Activated naive CD4-positive, alpha-beta T cell treated with anti-CD3 and anti-CD28 coated beads, Interleukin-2, amount 50 U/mL, for 24 hours (primary cell): ENCODE measurements at regions not wholly inside any gene's neighbourhood (a gene's known extent, or its start where the extent isn't known, plus 50 kb on each side); places are given as distances from the start of the nearest gene placed in this dataset.
"Not testable (repeated sequence)": the region's sequence is repeated elsewhere in the genome, so short reads cannot be mapped to it uniquely, and the experiment has no call there.

Experiments used
- H3K27ac Mint-ChIP-seq: one replicate; pipeline ENCODE4 v1.8.0; 2021; ENCODE audit warnings: mild to moderate bottlenecking, mixed read lengths
- H3K27me3 Mint-ChIP-seq: one replicate; pipeline ENCODE4 v1.8.0; 2021; ENCODE audit warnings: mixed read lengths
- H3K36me3 Mint-ChIP-seq: one replicate; pipeline ENCODE4 v1.8.0; 2021; ENCODE audit warnings: mixed read lengths
- H3K4me1 Mint-ChIP-seq: one replicate; pipeline ENCODE4 v1.8.0; 2021; ENCODE audit warnings: mixed read lengths
- H3K4me3 Mint-ChIP-seq: one replicate; pipeline ENCODE4 v1.8.0; 2021; ENCODE audit warnings: mild to moderate bottlenecking, mixed read lengths
- H3K9me3 Mint-ChIP-seq: one replicate; pipeline ENCODE4 v1.8.0; 2021; ENCODE audit warnings: mixed read lengths

DNA sequence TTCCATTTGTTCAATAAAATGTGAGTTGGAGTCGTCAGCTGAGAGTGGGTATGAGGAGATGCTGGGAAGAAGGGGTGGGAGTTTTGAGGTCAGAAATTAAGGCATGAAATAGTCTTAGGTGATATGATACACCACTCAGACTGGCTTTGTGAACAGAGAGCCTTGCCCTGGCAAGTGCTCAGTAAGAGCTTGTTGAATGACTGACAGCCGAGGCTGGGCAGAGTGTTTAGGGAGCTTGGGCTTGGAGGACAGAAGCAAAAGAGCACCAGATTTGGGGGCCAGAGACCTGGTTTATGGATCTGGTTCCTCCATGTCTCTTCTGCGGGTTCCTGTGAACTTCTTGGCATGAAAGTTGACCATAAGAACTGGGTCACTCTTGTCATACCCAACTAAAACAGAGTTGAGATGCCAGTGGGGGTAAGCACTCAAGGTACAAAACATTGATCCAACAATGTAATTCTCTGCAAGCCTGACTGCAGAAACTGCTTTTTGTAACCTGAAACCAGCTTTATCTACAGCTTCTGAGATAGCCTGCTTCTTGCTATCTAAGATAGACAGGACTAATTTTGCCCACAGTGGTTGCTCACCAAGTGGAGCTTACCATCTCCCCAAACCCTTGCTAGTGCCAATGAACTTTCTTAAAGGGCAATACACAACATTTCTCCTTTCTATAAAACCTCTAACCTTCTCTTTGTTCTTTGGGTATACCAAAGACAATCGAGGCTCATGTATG is 126.4 kb downstream of the TENT5C start:
- no peak overlapping the region for H3K27ac Mint-ChIP-seq
- peaks cover 3% of the 10 kb centered on the region for H3K36me3 Mint-ChIP-seq
- peaks cover 7% of the 10 kb centered on the region for H3K9me3 Mint-ChIP-seq
- H3K4me3 Mint-ChIP-seq, result no peak overlapping the region
- no peaks in the 10 kb centered on the region for H3K27me3 Mint-ChIP-seq
- peaks cover 21% of the 10 kb centered on the region for H3K4me1 Mint-ChIP-seq

DNA sequence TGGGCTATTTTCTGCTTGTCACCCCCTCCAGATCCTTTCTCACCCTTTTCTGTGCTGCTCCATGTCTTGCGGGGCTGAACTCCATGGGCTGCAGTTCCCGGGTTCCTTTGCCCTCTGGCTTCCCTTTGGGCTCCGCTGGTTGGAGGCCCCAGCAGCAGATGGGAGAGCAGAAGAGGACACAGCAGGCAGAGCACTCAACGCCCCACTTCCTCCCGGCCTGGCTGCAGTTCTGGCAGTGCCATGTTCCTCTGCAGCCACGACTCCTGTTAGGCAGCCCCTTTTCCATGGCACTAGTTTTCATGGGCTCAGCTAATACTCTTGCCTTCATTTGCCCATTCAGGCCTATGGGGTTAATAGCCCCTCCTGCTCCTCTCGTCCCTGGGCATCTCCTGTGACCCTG is 127.1 kb downstream of the TENT5C start:
- H3K4me3 Mint-ChIP-seq, result no peak overlapping the region
- H3K27me3 Mint-ChIP-seq, result no peaks in the 10 kb centered on the region
- H3K9me3 Mint-ChIP-seq, result no peaks in the 10 kb centered on the region
- H3K4me1 Mint-ChIP-seq, result peaks cover 24% of the 10 kb centered on the region
- H3K27ac Mint-ChIP-seq, result no peak overlapping the region
- H3K36me3 Mint-ChIP-seq, result no peaks in the 10 kb centered on the region

DNA sequence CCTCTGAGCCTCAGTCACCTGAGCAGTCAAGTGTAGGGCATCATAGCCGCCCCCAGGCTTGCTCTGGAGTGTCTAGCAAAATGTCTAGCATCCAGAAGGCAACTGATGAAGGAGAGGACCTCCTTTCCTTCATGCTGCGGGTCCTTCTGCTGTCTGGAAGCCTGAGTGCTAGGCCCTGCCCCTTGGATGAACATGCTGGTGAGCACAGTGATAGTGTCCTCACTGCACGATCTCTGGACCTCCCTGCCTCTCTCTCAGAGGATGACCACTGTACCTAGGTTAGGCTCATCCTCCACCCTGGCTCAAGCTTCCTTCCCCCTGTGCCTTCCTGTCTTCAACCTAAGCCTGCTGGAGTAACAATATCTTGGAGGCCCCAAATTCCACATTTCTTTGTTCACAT is 128.6 kb downstream of the TENT5C start:
- Mint-ChIP-seq H3K36me3 (no peaks in the 10 kb centered on the region), H3K4me3 (no peak overlapping the region), H3K9me3 (no peaks in the 10 kb centered on the region), H3K27ac (peak overlapping the region; percentile 2), H3K27me3 (no peaks in the 10 kb centered on the region), H3K4me1 (peaks cover 24% of the 10 kb centered on the region)

DNA sequence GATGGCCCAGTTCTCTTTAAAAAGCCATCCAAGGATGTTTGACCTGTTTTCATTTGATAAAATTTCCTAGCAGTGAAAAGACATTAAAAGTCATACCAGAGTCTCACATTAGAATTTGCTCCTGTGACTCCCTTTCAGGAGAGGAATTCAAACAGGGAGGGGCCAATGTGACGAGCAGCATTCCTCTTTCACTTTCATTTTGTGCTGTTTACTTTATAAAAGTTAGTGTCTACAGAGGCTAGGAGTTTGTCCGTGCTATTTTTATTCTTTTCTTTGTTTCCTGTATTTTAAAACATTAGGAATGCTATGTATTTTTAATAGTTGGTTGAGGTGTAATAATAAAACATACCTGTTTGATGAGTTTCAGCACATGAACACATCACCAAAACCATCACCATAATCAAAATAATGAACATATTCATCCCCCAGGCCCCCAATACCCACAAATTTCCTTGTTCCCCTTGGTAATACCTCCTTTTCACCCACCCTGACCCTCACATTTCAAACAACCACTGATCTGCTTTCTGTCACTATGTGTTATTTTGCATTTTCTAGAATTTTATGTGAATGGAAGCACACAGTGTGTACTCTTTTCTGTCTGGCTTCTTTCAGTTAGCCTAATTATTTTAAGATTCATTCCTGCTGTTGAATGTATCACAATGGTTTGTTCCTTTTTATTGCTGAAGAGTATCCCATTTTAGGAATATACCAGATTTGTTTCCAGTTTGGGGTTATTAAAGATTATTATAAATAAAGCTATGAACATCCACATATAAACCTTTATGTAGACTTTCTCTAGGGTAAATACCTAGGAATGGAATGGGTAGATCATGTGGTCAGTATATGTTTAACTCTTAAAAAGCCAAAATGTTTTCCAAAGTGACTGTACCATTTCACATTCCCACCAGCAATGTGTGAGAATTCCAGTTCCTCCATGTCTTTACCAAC is 129.5 kb downstream of the TENT5C start:
- Mint-ChIP-seq H3K4me1 (peaks cover 24% of the 10 kb centered on the region), H3K27ac (peak overlapping the region; percentile 95)

DNA sequence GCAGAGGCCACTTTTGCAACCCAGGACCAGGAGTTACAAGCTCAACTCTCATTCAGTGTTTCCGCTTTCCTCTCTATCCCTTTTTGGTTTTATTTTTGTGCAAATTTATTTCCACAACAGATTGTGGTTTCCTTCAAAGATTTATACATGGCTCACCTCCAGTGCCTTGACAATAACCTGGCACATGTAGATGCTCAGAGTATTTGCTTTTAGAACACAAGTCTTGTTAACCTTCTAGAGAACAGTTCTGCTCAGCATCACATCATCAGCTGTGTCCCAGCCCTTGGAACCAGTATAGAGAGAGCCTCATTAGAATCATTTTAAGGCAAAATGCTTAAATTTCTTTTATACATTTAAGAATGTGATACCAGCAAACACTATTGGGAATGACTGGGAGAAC is 133.7 kb downstream of the TENT5C start:
- Mint-ChIP-seq H3K27ac (no peak overlapping the region), H3K36me3 (no peaks in the 10 kb centered on the region), H3K4me3 (no peak overlapping the region), H3K27me3 (no peaks in the 10 kb centered on the region), H3K9me3 (peaks cover 5% of the 10 kb centered on the region), H3K4me1 (peaks cover 18% of the 10 kb centered on the region)

More for the DNA sequence above, 129.5 kb downstream of the TENT5C start:
- H3K9me3 Mint-ChIP-seq, result no peaks in the 10 kb centered on the region
- no peaks in the 10 kb centered on the region for H3K36me3 Mint-ChIP-seq
- peak overlapping the region; percentile 86 for H3K4me3 Mint-ChIP-seq
- no peaks in the 10 kb centered on the region for H3K27me3 Mint-ChIP-seq

DNA sequence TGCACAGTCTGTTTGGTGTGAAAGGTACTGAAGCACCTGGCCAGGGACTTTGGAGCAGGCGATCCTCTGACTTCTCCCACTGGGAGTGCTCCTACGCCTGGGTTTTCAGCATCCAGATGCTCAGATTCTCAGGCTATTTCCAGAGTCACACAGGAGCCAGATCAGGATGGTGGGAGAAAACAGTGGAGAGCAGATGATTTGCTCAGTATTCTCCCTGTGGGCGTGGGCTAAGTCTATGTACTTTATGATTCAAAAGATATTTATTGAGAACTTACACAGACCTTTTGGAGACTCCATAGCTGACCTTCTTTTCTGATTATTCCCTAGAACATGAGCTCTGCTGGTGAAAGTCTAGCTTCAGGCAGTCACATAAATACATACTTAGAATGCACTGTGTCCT is 134.6 kb downstream of the TENT5C start:
- Mint-ChIP-seq H3K27me3 (no peaks in the 10 kb centered on the region), H3K4me3 (no peak overlapping the region), H3K9me3 (peaks cover 8% of the 10 kb centered on the region), H3K36me3 (no peaks in the 10 kb centered on the region), H3K4me1 (peaks cover 11% of the 10 kb centered on the region), H3K27ac (no peak overlapping the region)

DNA sequence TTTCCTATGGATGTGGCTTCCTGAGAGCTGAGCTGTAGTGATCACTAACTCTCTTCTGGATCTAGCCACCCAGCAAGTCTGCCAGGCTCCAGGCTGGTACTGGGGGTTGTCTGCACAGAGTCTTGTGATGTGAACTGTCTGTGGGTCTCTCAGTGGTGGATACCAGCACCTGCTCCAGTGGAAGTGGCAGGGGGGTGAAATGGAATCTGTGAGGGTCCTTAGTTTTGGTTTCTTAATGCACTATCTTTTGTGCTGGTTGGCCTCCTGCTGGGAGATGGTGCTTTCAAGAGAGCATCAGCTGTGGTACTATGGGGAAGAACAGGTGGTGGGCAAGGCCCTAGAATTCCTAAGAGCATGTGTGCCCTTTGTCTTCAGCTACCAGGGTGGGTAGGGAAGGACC is 140.7 kb downstream of the TENT5C start:
- H3K4me3 Mint-ChIP-seq, H3K27me3 Mint-ChIP-seq, H3K36me3 Mint-ChIP-seq, H3K27ac Mint-ChIP-seq, H3K4me1 Mint-ChIP-seq: not testable (repeated sequence)
- H3K9me3 Mint-ChIP-seq, result peaks cover 14% of the 10 kb centered on the region

DNA sequence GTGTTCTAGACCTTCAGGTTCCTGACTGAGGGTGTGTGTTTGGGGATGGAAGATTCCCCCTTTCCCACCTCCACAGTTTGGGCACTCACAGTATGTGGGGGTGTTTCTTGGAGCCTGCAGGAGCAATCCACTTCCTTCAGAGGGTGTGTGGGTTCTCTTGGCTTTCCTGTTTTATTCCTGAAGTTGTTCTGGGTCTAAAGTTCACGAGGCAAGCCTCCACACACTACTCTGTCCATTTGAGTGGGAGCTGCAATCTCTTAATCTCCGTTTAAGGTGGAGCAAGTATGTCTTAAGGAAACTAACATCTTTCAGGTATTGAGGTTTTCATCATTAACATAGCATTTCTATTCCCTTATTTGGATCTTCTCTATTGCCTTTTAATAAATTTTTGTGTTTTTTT is 141.8 kb downstream of the TENT5C start:
- no peak overlapping the region for H3K4me3 Mint-ChIP-seq
- peaks cover 4% of the 10 kb centered on the region for H3K27me3 Mint-ChIP-seq
- no peaks in the 10 kb centered on the region for H3K4me1 Mint-ChIP-seq
- H3K36me3 Mint-ChIP-seq, result peaks cover 5% of the 10 kb centered on the region
- peaks cover 14% of the 10 kb centered on the region for H3K9me3 Mint-ChIP-seq
- H3K27ac Mint-ChIP-seq, result no peak overlapping the region

DNA sequence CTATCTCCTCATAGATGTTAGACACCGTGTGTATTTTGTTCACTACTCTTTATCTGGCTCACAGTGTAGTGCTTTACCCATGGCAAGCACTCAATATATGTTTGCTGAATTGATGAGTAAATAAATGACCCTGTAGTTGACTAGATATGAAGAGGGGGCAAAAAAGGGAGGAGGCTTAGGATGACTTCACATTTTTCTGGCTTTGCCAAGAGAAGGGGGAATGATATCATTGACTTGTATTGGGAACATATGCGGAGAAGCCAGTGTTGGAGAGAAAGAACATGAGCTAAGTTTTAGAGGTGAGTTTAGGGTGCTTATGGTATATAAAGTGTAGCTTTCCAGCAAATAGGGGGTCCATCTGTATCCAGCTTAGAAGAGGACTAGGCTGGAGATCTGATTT is 145.5 kb downstream of the TENT5C start:
- H3K27me3 Mint-ChIP-seq, result peaks cover 8% of the 10 kb centered on the region
- no peaks in the 10 kb centered on the region for H3K4me1 Mint-ChIP-seq
- peaks cover under 1% of the 10 kb centered on the region for H3K9me3 Mint-ChIP-seq
- no peaks in the 10 kb centered on the region for H3K36me3 Mint-ChIP-seq
- H3K27ac Mint-ChIP-seq, result no peak overlapping the region
- H3K4me3 Mint-ChIP-seq, result no peak overlapping the region

DNA sequence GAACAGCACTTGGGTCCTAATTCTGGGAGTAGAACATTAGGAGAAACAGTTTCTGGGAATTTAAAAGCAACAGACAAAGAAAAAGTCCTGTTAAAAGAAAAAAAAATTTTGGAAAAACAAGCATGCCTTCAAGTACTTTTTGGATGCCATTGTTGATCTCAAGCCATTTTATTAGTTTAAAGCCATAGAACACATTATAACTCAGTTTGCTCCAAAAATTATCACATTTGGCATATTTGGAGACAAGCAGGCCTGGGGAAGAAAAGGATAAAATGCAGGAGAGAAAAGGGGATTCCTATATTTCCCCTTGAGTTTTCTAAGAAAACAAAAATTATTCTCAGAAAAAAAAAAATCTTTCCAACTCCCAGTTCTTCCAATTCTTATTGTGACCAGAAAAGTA is 146.8 kb downstream of the TENT5C start:
- no peaks in the 10 kb centered on the region for H3K4me1 Mint-ChIP-seq
- H3K36me3 Mint-ChIP-seq, result no peaks in the 10 kb centered on the region
- H3K27me3 Mint-ChIP-seq, result peaks cover 8% of the 10 kb centered on the region
- no peak overlapping the region for H3K4me3 Mint-ChIP-seq
- no peak overlapping the region for H3K27ac Mint-ChIP-seq
- no peaks in the 10 kb centered on the region for H3K9me3 Mint-ChIP-seq

DNA sequence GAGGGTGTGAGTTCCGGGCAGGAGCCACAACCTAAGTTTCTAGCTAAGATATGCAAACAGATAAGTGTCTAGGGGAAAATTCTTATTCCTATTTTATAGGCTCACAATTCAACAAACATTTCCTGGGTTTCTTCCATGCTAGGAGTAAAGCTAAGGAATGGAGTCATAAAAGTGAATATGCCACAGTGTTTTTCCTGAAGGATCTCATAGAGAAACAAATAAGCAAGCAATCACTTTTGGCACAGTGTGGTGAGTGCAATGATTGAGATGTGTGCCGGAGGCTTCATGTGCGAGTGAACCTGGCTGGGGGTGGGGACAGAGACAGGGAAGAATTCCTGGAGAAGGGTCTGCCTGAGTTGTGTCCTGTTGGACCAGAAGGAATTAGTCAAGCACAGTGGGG is 147.4 kb downstream of the TENT5C start:
- Mint-ChIP-seq H3K4me3 (no peak overlapping the region), H3K27me3 (peaks cover 8% of the 10 kb centered on the region), H3K9me3 (no peaks in the 10 kb centered on the region), H3K27ac (no peak overlapping the region), H3K4me1 (peaks cover 1% of the 10 kb centered on the region), H3K36me3 (no peaks in the 10 kb centered on the region)

DNA sequence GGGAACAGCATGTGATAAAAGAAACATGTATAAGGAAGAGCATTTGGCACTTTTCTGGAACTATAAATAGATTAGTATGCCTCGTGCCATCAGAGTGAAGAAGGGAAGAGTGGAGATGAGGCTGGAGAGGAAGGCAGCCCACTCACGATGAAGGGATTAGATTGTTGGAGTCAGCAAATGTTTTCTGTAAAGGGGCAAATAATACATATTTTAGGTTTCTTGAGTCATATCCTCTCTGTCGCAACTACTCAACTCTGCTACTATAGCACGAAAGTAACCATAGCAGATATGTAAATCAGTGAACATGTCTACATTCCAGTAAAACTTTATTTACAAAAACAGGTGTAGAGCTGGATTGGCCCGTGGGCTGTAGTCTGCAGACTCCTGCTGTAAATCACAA is 147.8 kb downstream of the TENT5C start:
- H3K27ac Mint-ChIP-seq, result no peak overlapping the region
- peaks cover 5% of the 10 kb centered on the region for H3K4me1 Mint-ChIP-seq
- H3K36me3 Mint-ChIP-seq, result no peaks in the 10 kb centered on the region
- H3K4me3 Mint-ChIP-seq, result no peak overlapping the region
- H3K9me3 Mint-ChIP-seq, result no peaks in the 10 kb centered on the region
- peaks cover 8% of the 10 kb centered on the region for H3K27me3 Mint-ChIP-seq

DNA sequence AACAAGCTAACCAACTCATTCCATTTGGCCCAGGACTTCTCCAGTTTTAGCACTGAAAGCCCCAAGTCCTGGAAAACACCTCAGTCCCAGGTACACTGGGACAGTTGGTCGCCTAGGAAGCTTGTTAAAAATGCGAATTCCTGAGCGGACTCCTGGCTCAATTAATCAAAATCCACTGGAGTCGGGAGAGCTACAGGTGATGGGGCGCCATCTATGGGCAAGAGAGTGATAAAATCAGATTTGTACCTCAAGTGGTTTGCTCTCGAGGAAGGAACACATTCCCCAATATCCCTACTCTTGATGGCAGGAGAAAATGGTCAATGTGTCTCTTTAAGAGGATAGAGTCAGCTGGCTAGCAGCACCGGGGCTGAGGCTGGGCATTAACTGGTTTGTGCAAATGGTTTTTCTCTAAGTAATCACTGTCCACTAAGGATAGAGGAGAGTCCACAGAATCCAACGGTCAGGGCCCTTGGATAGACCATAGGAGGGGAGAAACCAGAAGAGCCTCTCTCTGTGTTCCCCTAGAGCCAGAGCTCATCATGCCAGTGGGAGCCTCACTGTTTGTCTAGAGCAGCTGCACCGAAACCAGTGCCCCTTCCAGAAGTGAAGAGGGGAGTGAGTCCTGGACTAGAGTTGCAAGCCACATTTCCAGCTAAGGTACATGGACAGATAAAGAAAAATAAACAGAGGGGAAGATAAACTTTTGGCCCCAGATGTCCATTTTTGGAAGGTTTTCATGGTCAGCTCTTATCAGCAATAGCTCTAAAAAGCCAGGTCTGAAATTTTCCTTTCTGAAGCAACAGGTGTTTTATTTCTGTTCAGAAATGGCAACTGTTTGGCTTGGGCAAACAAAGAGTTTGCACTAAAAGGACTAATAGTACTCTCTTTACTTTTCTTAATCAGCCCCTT is 148.5 kb downstream of the TENT5C start:
- peaks cover 8% of the 10 kb centered on the region for H3K27me3 Mint-ChIP-seq
- H3K27ac Mint-ChIP-seq, result no peak overlapping the region
- H3K4me3 Mint-ChIP-seq, result no peak overlapping the region
- H3K9me3 Mint-ChIP-seq, result no peaks in the 10 kb centered on the region
- peaks cover 6% of the 10 kb centered on the region for H3K4me1 Mint-ChIP-seq
- no peaks in the 10 kb centered on the region for H3K36me3 Mint-ChIP-seq

DNA sequence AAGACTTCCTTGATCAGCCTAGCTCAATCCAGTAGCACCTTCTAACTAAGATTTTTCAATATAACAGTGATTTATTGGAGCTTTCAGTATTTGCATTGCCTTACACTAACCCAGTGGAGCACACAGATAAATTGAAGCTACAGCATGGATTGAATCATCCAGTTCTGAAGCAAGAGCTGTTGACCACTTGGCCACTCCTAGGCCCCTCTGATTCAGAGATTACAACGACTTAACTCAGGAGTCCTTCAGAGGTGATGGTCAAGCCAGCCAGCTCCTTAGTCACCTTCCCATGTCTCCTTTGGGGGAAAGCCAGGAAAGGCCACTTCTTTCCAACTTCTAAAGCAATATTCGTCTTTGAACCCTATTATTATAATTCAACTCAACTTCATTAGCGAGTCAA is 151.8 kb downstream of the TENT5C start:
- Mint-ChIP-seq H3K4me1 (peaks cover 6% of the 10 kb centered on the region), H3K27ac (no peak overlapping the region), H3K4me3 (no peak overlapping the region), H3K9me3 (no peaks in the 10 kb centered on the region), H3K36me3 (no peaks in the 10 kb centered on the region), H3K27me3 (peaks cover 3% of the 10 kb centered on the region)

DNA sequence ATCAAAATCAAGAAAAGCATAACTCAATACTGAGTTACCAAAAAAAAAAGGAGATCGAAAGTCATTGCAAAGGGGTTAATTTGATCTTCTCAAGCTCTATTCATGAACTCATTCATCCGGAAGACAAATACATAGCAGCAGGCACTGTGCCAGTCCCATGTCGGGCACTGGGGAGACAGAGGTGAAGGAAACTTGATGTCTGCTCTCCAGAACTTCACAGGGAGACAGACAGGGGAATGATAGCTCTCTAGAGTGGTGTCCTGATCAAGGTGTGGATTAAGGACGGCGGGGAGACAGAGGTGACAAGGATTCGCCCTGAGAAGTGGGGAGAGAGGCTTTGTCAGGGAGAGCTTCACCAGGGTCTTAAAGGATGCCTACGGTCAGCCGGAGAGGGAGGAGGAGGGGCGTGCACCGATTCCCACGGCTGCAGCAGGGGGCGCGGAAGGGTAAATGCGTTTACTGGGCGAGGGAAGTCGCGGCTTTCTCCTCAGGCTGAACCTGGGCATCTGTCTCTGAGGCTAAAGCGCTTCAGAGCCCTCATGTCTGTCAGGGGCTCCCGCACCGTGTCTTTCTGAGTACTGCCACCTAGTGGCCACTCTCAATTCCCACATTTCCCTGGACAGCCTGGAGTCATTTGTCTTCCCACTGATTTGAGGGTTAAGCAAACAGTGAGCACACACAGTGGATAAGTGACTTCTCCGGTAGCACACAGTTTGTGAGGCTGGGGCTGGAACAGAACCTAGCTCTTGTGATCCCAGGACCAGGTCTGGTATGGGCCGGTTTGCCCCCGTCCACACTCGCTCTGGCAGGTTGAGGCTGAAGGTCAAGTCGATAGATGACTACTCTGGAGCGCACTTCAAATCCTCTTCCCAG is 152.8 kb downstream of the TENT5C start:
- peak overlapping the region; percentile 83 for H3K4me3 Mint-ChIP-seq
- H3K4me1 Mint-ChIP-seq, result peaks cover 6% of the 10 kb centered on the region
- H3K36me3 Mint-ChIP-seq, result no peaks in the 10 kb centered on the region
- H3K27me3 Mint-ChIP-seq, result no peaks in the 10 kb centered on the region
- peak overlapping the region; percentile 13 for H3K27ac Mint-ChIP-seq
- no peaks in the 10 kb centered on the region for H3K9me3 Mint-ChIP-seq
